ENCODE measurements at regions not wholly inside any gene's neighbourhood (a gene's known extent, or its start where the extent isn't known, plus 50 kb on each side); places are given as distances from the start of the nearest gene placed in this dataset.

- Histone ChIP-seq H4K20me1 (replicated peaks in 1 of 2; ENCODE audit: control insufficient read depth in 1 of 2, insufficient read depth in 2 of 2, low read length in 2 of 2) (no peaks in the 10 kb centered on the region), H2AK5ac (ENCODE audit: low read depth, low read length) (no peak overlapping the region), H3K79me1 (ENCODE audit: low read depth, low read length) (no peaks in the 10 kb centered on the region), H3K4me1 (replicated peaks in 1 of 4; ENCODE audit: control insufficient read depth in 3 of 4, insufficient read depth in 4 of 4, low read length in 3 of 4) (no peaks in the 10 kb centered on the region), H2BK12ac (ENCODE audit: low read depth, low read length) (no peak overlapping the region), H2BK20ac (ENCODE audit: low read length) (no peak overlapping the region), H3K79me2 (ENCODE audit: control insufficient read depth in 1 of 2, insufficient read depth in 2 of 2, low read length in 2 of 2) (no peaks in the 10 kb centered on the region), H3K23ac (ENCODE audit: insufficient read length) (no peak overlapping the region), H3K9ac (replicated peaks in 1 of 4; ENCODE audit: extremely low read depth in 1 of 4, low read depth in 3 of 4, low read length in 3 of 4) (no peak overlapping the region), H3K4me2 (ENCODE audit: insufficient read depth in 1 of 2, low read depth in 2 of 2, low read length in 2 of 2) (no peak overlapping the region), H3K27ac (ENCODE audit: low read depth, low read length) (no peak overlapping the region), H4K5ac (ENCODE audit: insufficient read length, low read depth, low read length) (no peak overlapping the region), H3K14ac (ENCODE audit: insufficient read length) (no peak overlapping the region), H4K91ac (replicated peaks; ENCODE audit: insufficient read length, low read length) (no peak overlapping the region), H2BK5ac (ENCODE audit: low read depth, low read length) (no peak overlapping the region), H2BK120ac (replicated peaks; ENCODE audit: low read depth, low read length) (no peak overlapping the region), H3K4me3 (ENCODE audit: extremely low read depth in 1 of 4, insufficient read depth in 2 of 4, low read depth in 3 of 4, low read length in 4 of 4) (no peak overlapping the region), H3K4ac (replicated peaks; ENCODE audit: insufficient read length, low read depth, low read length) (no peak overlapping the region), H3K27me3 (replicated peaks in 1 of 4; ENCODE audit: control insufficient read depth in 3 of 4, extremely low read depth in 1 of 4, insufficient read depth in 3 of 4, low read length in 3 of 4) (peaks cover 0 to 1% (median 0%) of the 10 kb centered on the region in 4 experiments; a peak in 1 of 7 replicates), H3K9me3 (ENCODE audit: insufficient read depth in 2 of 2, low read depth in 1 of 2, low read length in 1 of 2) (peaks cover 6 to 8% of the 10 kb centered on the region in 2 experiments; a peak in 1 of 4 replicates), H2AFZ (ENCODE audit: low read length) (no peak overlapping the region), H2BK15ac (ENCODE audit: low read length) (no peak overlapping the region), H3K56ac (replicated peaks; ENCODE audit: insufficient read length, low read depth, low read length) (no peak overlapping the region), H3K36me3 (ENCODE audit: control insufficient read depth in 2 of 4, insufficient read depth in 4 of 4, low read length in 3 of 4) (0 out of 8 replicates have a peak, but pooled peaks cover 0 to 1% (median 0%) of the 10 kb centered on the region in 4 experiments), H3K23me2 (ENCODE audit: low read depth, low read length) (no peaks in the 10 kb centered on the region), H4K8ac (ENCODE audit: extremely low read depth, insufficient read depth, low read length) (no peak overlapping the region), H3K18ac (ENCODE audit: extremely low read depth, low read length) (no peak overlapping the region)
- POLR2A ChIA-PET (ENCODE audit: partially characterized antibody), result no interaction called here
- no peak for DNase-seq (ENCODE audit: low read depth in 1 of 2, low spot score in 2 of 2)
- no peak for FAIRE-seq
- WGBS, 2 experiments (ENCODE audit: extremely low coverage in 1 of 2, insufficient coverage in 1 of 2, insufficient read length in 1 of 2, insufficient replicate concordance in 2 of 2, low coverage in 1 of 2, low lambda C conversion rate in 2 of 2, missing lambda C conversion rate in 1 of 2), result 93% methylated on average over 13 of the region's 13 CpGs; no CpG with 5 or more reads in 1 of the 2 experiments
- CTCF ChIA-PET (ENCODE audit: partially characterized antibody), result no interaction called here
- TF ChIP-seq EGR1 (IDR thresholded peaks at IDR 0.05; ENCODE audit: borderline replicate concordance, low read depth, low read length) (no peak), POLR2A (IDR thresholded peaks at IDR 0.05; ENCODE audit: control extremely low read depth in 1 of 2, low read depth in 2 of 2, low read length in 2 of 2) (no peak), CEBPB (IDR thresholded peaks at IDR 0.05; ENCODE audit: low read depth, low read length) (no peak), TBP (IDR thresholded peaks at IDR 0.05; ENCODE audit: low read depth, low read length) (no peak), MAX (IDR thresholded peaks at IDR 0.05) (no peak), TCF12 (IDR thresholded peaks at IDR 0.05; ENCODE audit: low read depth, low read length) (no peak), SUZ12 (IDR thresholded peaks at IDR 0.05; ENCODE audit: low read length) (no peak), SAP30 (IDR thresholded peaks at IDR 0.05; ENCODE audit: insufficient read depth, insufficient replicate concordance, low read length) (no peak), SIN3A (conservative IDR thresholded peaks at IDR 0.05 in 1 of 2, IDR thresholded peaks at IDR 0.05 in 1 of 2; ENCODE audit: low read depth in 1 of 2, low read length in 2 of 2) (no peak), MAFK (IDR thresholded peaks at IDR 0.05; ENCODE audit: low read depth, low read length) (no peak), HDAC2 (IDR thresholded peaks at IDR 0.05; ENCODE audit: borderline replicate concordance in 1 of 2, low read depth in 2 of 2, low read length in 2 of 2) (no peak), ZNF274 (IDR thresholded peaks at IDR 0.05; ENCODE audit: borderline replicate concordance, extremely low read depth, low read length) (no peak), FOSL1 (IDR thresholded peaks at IDR 0.05; ENCODE audit: insufficient read depth, low read depth, low read length) (no peak)
Observed at GRCh38 chr16:65392806-65393565, 271.1 kb upstream of the CDH11 start.

Data from H1 (cell line).